PFSK-1 (cell line): ENCODE measurements at regions not wholly inside any gene's neighbourhood (a gene's known extent, or its start where the extent isn't known, plus 50 kb on each side); places are given as distances from the start of the nearest gene placed in this dataset.

Source experiments
- FOXP2 ChIP-seq: optimal IDR thresholded peaks from 2 replicates; pipeline ENCODE3; 2011; ENCODE audit warnings: borderline replicate concordance, control low read depth, inconsistent platforms; ENCODE audit not compliant: insufficient read depth; ENCODE audit errors: extremely low read length, extremely low read depth
- POLR2AphosphoS5 ChIP-seq: IDR thresholded peaks from 2 replicates; pipeline ENCODE4 v1.6.1; 2012; ENCODE audit warnings: low read depth, mild to moderate bottlenecking, control low read depth, low read length, moderate library complexity

DNA sequence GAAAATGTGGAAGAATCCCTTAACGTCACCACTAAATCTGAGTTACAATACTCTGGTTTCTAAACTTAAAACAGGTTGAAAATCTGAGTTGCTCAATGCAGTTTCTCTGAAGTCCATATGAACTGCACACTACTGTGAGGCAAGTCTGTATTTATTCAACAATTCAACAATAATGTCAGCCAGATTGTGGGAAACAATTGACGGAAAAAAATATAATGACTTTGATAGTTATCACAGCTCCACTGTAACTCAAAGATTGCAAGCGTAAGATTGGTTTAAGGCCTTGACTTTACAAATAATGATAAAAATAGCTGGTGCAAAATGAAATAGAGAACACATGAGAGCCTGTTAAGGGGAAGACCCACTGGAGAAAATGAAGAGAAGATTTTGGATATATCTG is 219.4 kb upstream of the CCDC150 start:
- TF ChIP-seq POLR2AphosphoS5 (no peak), FOXP2 (no peak)
